LNCaP clone FGC (cell line): ENCODE measurements at regions not wholly inside any gene's neighbourhood (a gene's known extent, or its start where the extent isn't known, plus 50 kb on each side); places are given as distances from the start of the nearest gene placed in this dataset.
A peak's percentile ranks its signal among the peaks of the same experiment; 100 is the strongest.

Experiments
- DNase-seq: peaks from one replicate; pipeline ENCODE4 v3.0.0-alpha.2; 2011; ENCODE audit warnings: low read depth
- H3K4me3 ChIP-seq: 2 replicates; pipeline ENCODE4 v1.5.1; 2011; ENCODE audit warnings: mild to moderate bottlenecking, low read depth, low read length, control low read depth
- CTCF ChIP-seq: IDR thresholded peaks from 2 replicates; pipeline ENCODE4 v1.5.1; 2012; ENCODE audit warnings: mild to moderate bottlenecking; ENCODE audit not compliant: control insufficient read depth, insufficient read depth; ENCODE audit errors: extremely low read depth

DNA sequence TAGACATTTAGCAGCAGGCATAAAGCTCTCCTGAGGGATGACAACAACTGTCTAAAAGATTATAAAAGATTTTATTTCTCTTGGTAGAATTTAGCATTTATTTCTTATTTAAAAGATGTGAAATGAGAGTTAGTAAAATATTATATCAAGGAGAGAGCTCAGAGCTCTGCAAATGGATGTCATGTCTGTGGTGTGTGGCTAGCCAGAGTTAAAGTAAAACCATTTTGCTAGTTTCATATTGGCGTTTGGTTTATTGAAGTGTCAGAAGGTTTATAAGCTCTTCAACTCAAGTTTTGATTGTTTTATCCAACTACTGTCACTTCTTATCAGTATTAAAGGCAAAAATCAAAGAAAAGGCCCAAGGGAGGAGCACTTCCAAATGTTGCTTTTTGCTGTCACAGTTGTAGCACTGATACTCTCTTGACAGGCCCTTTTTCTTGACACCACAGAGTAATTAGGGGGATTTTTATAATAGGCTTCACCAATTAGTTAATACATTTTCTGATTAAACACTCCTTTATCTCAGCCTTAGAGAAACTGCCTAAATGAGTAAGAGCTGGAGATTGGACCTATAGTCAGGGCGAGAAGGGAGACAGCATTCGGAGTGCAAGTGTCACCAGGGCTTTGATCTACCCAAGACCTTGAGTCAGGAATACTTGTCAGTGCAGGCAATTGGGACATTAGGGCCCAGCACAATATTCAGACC lies 233.9 kb downstream of the PTBP2 start:
- no peak for TF ChIP-seq CTCF
- no peak for DNase-seq
- no peak overlapping the region for H3K4me3 ChIP-seq

DNA sequence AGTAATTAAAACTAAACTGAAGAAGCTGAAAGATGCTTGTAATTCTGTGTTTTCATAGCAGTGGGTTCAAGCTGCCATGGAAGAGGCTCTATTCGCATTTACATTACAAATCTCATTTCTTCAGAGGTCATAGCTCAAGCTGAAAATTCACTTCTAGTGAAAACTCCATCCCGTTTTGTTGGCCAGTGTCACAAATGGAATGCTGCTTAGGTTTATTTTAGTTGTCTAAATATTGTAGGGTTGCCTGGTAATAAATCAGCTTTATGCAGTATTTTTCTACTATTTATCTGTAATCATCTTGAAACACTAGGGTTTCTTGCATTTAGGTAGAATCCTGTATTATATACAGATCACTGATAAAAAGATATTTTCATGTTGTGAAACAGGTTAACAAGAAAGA lies 240.6 kb downstream of the PTBP2 start:
- no peak overlapping the region for H3K4me3 ChIP-seq
- no peak for DNase-seq
- no peak for TF ChIP-seq CTCF

DNA sequence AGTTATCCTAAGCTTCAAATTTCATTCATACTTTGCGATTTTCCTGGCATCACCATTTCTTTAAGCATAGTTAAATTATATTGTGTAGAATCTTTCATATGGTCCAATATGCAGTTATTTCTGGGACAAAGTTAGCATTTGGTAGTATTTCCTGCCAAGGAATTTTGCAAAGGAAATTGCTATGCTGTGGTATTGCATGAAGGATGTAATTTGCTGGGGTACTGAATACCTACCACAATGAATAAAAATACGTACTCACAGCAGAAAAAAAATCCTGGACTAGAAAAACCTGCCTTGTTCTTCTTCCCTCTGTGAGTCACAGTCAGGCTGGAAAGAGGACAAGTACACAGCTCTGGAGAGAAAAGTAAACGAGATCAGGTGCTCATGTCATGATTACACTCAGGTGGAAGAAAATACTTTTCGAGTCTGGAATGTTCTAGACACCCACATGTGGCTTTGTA lies 241.2 kb downstream of the PTBP2 start:
- TF ChIP-seq CTCF: no peak

GRCh38 chr1:96964761-96965160 lies 243.2 kb downstream of the PTBP2 start:
- H3K4me3 ChIP-seq: no peak overlapping the region
- DNase-seq: no peak
- TF ChIP-seq CTCF: no peak

More for the DNA sequence above, 241.2 kb downstream of the PTBP2 start:
- H3K4me3 ChIP-seq: no peak overlapping the region
- DNase-seq: peak; percentile 68

- no peak overlapping the region for H3K4me3 ChIP-seq
- peak; percentile 92 for TF ChIP-seq CTCF
Measured at GRCh38 chr1:96966536-96967138, 245.1 kb downstream of the PTBP2 start.

GRCh38 chr1:96967311-96967710 lies 245.7 kb downstream of the PTBP2 start:
- H3K4me3 ChIP-seq: no peak overlapping the region
- no peak for TF ChIP-seq CTCF
- no peak for DNase-seq

More at GRCh38 chr1:96966536-96967138, 245.1 kb downstream of the PTBP2 start:
- peak; percentile 23 for DNase-seq

GRCh38 chr1:96968541-96968940 lies 247.0 kb downstream of the PTBP2 start:
- no peak for TF ChIP-seq CTCF
- no peak for DNase-seq

More at GRCh38 chr1:96968541-96968940, 247.0 kb downstream of the PTBP2 start:
- no peak overlapping the region for H3K4me3 ChIP-seq
